GM19395 (cell line): ENCODE measurements at regions not wholly inside any gene's neighbourhood (a gene's known extent, or its start where the extent isn't known, plus 50 kb on each side); places are given as distances from the start of the nearest gene placed in this dataset.

ENCODE experiments used
- ATAC-seq: cut with Tn5 transposase; IDR thresholded peaks from one replicate; pipeline ENCODE4 v1.9.1; 2021; ENCODE audit warnings: mild to moderate bottlenecking, moderate library complexity; ENCODE audit not compliant: unreplicated experiment

GRCh38 chr4:126697748-126698147 is 935.0 kb upstream of the INTU start:
- ATAC-seq, result no peak

- ATAC-seq, result no peak
These were observed 934.5 kb upstream of the INTU start for GRCh38 chr4:126698224-126698623.

GRCh38 chr4:126701756-126702155 is 931.0 kb upstream of the INTU start:
- no peak for ATAC-seq

GRCh38 chr4:126702747-126703146 is 930.0 kb upstream of the INTU start:
- no peak for ATAC-seq

GRCh38 chr4:126705266-126705665 is 927.5 kb upstream of the INTU start:
- no peak for ATAC-seq

GRCh38 chr4:126708716-126709115 is 924.0 kb upstream of the INTU start:
- ATAC-seq, result no peak

GRCh38 chr4:126710935-126711334 is 921.8 kb upstream of the INTU start:
- ATAC-seq, result no peak

- ATAC-seq, result no peak
These were observed 917.7 kb upstream of the INTU start for GRCh38 chr4:126715067-126715466.

GRCh38 chr4:126715681-126716080 is 917.1 kb upstream of the INTU start:
- no peak for ATAC-seq

GRCh38 chr4:126718136-126718535 is 914.6 kb upstream of the INTU start:
- no peak for ATAC-seq

GRCh38 chr4:126719852-126720251 is 912.9 kb upstream of the INTU start:
- no peak for ATAC-seq

GRCh38 chr4:126725906-126726305 is 906.9 kb upstream of the INTU start:
- no peak for ATAC-seq

- no peak for ATAC-seq
These were observed 905.3 kb upstream of the INTU start for GRCh38 chr4:126727461-126727860.

- ATAC-seq, result no peak
These were observed 901.7 kb upstream of the INTU start for GRCh38 chr4:126731062-126731461.

GRCh38 chr4:126733301-126733700 is 899.5 kb upstream of the INTU start:
- no peak for ATAC-seq

GRCh38 chr4:126734465-126734864 is 898.3 kb upstream of the INTU start:
- ATAC-seq, result no peak

GRCh38 chr4:126735294-126736132 is 897.2 kb upstream of the INTU start:
- no peak for ATAC-seq

- no peak for ATAC-seq
These were observed 896.6 kb upstream of the INTU start for GRCh38 chr4:126736133-126736518.

GRCh38 chr4:126737899-126738526 is 894.7 kb upstream of the INTU start:
- no peak for ATAC-seq

- no peak for ATAC-seq
These were observed 894.2 kb upstream of the INTU start for GRCh38 chr4:126738527-126738923.

GRCh38 chr4:126738926-126739325 is 893.8 kb upstream of the INTU start:
- no peak for ATAC-seq

GRCh38 chr4:126740687-126741086 is 892.1 kb upstream of the INTU start:
- no peak for ATAC-seq
